ENCODE measurements at regions not wholly inside any gene's neighbourhood (a gene's known extent, or its start where the extent isn't known, plus 50 kb on each side); places are given as distances from the start of the nearest gene placed in this dataset.

DNA sequence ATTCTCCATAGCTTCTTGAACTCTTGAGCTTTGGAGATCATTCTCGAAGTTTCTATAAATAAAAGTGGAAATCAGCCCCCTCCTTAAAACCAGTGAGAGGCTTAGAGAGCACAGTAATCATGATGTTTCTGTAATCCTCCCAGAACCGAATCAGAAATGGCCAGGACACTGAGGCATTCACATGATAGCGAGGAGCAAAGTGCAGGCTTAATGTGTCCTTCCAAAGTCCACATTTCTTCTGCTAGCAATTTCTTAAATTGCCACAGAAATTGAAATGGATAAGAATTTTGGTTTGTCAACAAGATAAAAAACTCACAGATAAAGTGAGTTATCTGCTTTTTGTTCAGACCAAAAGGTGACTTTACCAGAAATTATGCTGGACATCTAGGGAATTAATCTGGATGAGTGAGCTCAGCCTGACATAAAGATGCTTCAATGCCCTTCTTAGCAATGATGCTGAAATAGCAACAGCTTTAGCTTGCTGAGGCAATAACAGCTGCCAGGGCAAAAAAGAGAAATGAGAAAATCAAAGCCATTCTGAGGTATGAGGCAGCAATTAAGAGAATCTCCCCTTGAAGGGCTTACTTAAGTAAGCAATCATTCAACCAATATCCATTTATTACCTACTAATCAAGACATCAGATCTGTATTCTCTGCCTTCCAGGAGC lies 82.4 kb upstream of the PHLPP1 start:
- no peak for TF ChIP-seq EP300 (IDR thresholded peaks at IDR 0.05)
- TF ChIP-seq, protein P1, sequence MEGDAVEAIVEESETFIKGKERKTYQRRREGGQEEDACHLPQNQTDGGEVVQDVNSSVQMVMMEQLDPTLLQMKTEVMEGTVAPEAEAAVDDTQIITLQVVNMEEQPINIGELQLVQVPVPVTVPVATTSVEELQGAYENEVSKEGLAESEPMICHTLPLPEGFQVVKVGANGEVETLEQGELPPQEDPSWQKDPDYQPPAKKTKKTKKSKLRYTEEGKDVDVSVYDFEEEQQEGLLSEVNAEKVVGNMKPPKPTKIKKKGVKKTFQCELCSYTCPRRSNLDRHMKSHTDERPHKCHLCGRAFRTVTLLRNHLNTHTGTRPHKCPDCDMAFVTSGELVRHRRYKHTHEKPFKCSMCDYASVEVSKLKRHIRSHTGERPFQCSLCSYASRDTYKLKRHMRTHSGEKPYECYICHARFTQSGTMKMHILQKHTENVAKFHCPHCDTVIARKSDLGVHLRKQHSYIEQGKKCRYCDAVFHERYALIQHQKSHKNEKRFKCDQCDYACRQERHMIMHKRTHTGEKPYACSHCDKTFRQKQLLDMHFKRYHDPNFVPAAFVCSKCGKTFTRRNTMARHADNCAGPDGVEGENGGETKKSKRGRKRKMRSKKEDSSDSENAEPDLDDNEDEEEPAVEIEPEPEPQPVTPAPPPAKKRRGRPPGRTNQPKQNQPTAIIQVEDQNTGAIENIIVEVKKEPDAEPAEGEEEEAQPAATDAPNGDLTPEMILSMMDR (IDR thresholded peaks at IDR 0.05): no peak
- no peak for TF ChIP-seq POLR2AphosphoS5 (IDR thresholded peaks at IDR 0.05)
